PC-3 (cell line): ENCODE measurements at regions not wholly inside any gene's neighbourhood (a gene's known extent, or its start where the extent isn't known, plus 50 kb on each side); places are given as distances from the start of the nearest gene placed in this dataset.

ENCODE experiments used
- EZH2 ChIP-seq: fragments of 300-600 bp; sonication (generic); IDR thresholded peaks from one replicate; pipeline ENCODE4 v1.6.1; 2017; ENCODE audit warnings: antibody characterized with exemption, mild to moderate bottlenecking, low read length; ENCODE audit not compliant: unreplicated experiment
- EZH2phosphoT487 ChIP-seq: fragments of 300-600 bp; sonication (generic); IDR thresholded peaks from 2 replicates; pipeline ENCODE4 v1.6.1; 2018; ENCODE audit warnings: mild to moderate bottlenecking, antibody characterized with exemption, low read length, borderline replicate concordance
- TF ChIP-seq, protein P1 (sequence below): fragments of 300-600 bp; sonication (generic); conservative IDR thresholded peaks from 2 replicates; pipeline ENCODE4 v1.5.1; 2017; ENCODE audit warnings: antibody characterized with exemption, low read depth, mild to moderate bottlenecking, low read length

DNA sequence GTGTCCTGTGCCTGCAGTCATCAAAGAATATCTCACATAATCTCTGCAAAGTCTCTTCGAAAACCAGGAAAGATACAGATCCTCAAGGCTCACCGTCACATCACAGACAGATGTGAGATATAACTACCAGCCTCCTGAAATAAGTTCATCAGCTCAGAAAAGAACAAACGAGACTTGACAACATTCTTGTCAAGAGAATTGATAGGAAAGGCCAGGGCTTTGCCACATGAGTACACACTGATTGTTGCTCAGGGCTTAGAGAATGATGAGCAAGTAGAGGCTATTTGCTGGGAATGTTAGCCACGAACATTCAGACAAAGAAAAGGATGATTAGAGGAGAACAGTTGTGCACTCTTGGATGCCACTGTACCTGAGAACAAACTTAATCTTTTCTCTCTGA lies 535.1 kb downstream of the ELAVL2 start:
- TF ChIP-seq, protein P1, sequence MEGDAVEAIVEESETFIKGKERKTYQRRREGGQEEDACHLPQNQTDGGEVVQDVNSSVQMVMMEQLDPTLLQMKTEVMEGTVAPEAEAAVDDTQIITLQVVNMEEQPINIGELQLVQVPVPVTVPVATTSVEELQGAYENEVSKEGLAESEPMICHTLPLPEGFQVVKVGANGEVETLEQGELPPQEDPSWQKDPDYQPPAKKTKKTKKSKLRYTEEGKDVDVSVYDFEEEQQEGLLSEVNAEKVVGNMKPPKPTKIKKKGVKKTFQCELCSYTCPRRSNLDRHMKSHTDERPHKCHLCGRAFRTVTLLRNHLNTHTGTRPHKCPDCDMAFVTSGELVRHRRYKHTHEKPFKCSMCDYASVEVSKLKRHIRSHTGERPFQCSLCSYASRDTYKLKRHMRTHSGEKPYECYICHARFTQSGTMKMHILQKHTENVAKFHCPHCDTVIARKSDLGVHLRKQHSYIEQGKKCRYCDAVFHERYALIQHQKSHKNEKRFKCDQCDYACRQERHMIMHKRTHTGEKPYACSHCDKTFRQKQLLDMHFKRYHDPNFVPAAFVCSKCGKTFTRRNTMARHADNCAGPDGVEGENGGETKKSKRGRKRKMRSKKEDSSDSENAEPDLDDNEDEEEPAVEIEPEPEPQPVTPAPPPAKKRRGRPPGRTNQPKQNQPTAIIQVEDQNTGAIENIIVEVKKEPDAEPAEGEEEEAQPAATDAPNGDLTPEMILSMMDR = no peak
- no peak for TF ChIP-seq EZH2phosphoT487
- no peak for TF ChIP-seq EZH2
